CD4-positive, alpha-beta memory T cell (primary cell): ENCODE measurements at regions not wholly inside any gene's neighbourhood (a gene's known extent, or its start where the extent isn't known, plus 50 kb on each side); places are given as distances from the start of the nearest gene placed in this dataset.
"Not testable (repeated sequence)": the region's sequence is repeated elsewhere in the genome, so short reads cannot be mapped to it uniquely, and the experiment has no call there.

Source experiments
- CTCF ChIA-PET: fragments of 350-600 bp; sonication (Branson Sonifier 250); formaldehyde crosslinking; loops from one replicate; lab custom pipeline; 2021; ENCODE audit warnings: inconsistent platforms; ENCODE audit not compliant: partially characterized antibody; lab: Charles Lee
- POLR2A ChIA-PET: fragments of 350-600 bp; sonication (Branson Sonifier 250); formaldehyde crosslinking; loops from one replicate; lab custom pipeline; 2021; ENCODE audit not compliant: partially characterized antibody; lab: Charles Lee
- DNase-seq, 5 donors: peaks; one replicate each; pipeline versions ENCODE4 v3.0.0 to v3.0.0-alpha.2; 2020 to 2022; ENCODE audit warnings: mixed read lengths in 1 of 5
- H3K27ac ChIP-seq: one replicate; pipeline ENCODE4 v1.7.0; 2013; ENCODE audit warnings: low read depth, low read length
- H3K27me3 ChIP-seq: 2 replicates; pipeline ENCODE4 v1.7.0; 2013; ENCODE audit warnings: mild to moderate bottlenecking, low read length, moderate library complexity; ENCODE audit not compliant: insufficient read depth
- H3K36me3 ChIP-seq: 2 replicates; pipeline ENCODE4 v1.7.0; 2013; ENCODE audit warnings: mild to moderate bottlenecking, low read length, moderate library complexity; ENCODE audit not compliant: insufficient read depth
- H3K4me1 ChIP-seq: 2 replicates; pipeline ENCODE4 v1.7.0; 2013; ENCODE audit warnings: mild to moderate bottlenecking, low read length, moderate library complexity; ENCODE audit not compliant: insufficient read depth
- H3K4me3 ChIP-seq, 2 donors: one replicate each; pipeline ENCODE4 v1.7.0; 2013; ENCODE audit warnings: low read length in 2 of 2, mild to moderate bottlenecking in 1 of 2
- H3K9me3 ChIP-seq, 2 donors: one replicate each; pipeline ENCODE4 v1.7.0; 2013; ENCODE audit warnings: low read length in 2 of 2, control low read depth in 1 of 2; ENCODE audit not compliant: control insufficient read depth in 1 of 2
- H3K27ac Mint-ChIP-seq, 7 donors: one replicate each; pipeline ENCODE4 v1.8.0; 2020 to 2021; ENCODE audit warnings: mixed read lengths in 7 of 7, mild to moderate bottlenecking in 6 of 7, inconsistent platforms in 3 of 7, moderate library complexity in 3 of 7
- H3K27me3 Mint-ChIP-seq, 2 donors: one replicate each; pipeline ENCODE4 v1.8.0; 2020 to 2021; ENCODE audit warnings: mixed read lengths in 2 of 2
- H3K36me3 Mint-ChIP-seq, 2 donors: one replicate each; pipeline ENCODE4 v1.8.0; 2020 to 2021; ENCODE audit warnings: mixed read lengths in 2 of 2, inconsistent platforms in 1 of 2, mild to moderate bottlenecking in 1 of 2
- H3K4me1 Mint-ChIP-seq, 4 donors: one replicate each; pipeline ENCODE4 v1.8.0; 2020 to 2021; ENCODE audit warnings: mixed read lengths in 4 of 4, mild to moderate bottlenecking in 1 of 4
- H3K4me3 Mint-ChIP-seq, 8 donors: one replicate each; pipeline ENCODE4 v1.8.0; 2020 to 2021; ENCODE audit warnings: mixed read lengths in 8 of 8, mild to moderate bottlenecking in 7 of 8, moderate library complexity in 6 of 8, inconsistent platforms in 3 of 8
- H3K9me3 Mint-ChIP-seq, 8 donors: one replicate each; pipeline ENCODE4 v1.8.0; 2020 to 2021; ENCODE audit warnings: mixed read lengths in 8 of 8, mild to moderate bottlenecking in 5 of 8, inconsistent platforms in 3 of 8, moderate library complexity in 1 of 8
- intact Hi-C: fragments of 100-400 bp; cut with micrococcal nuclease; formaldehyde crosslinking; loops from one replicate; pipeline ENCODE4 v1.15.1; 2023

DNA sequence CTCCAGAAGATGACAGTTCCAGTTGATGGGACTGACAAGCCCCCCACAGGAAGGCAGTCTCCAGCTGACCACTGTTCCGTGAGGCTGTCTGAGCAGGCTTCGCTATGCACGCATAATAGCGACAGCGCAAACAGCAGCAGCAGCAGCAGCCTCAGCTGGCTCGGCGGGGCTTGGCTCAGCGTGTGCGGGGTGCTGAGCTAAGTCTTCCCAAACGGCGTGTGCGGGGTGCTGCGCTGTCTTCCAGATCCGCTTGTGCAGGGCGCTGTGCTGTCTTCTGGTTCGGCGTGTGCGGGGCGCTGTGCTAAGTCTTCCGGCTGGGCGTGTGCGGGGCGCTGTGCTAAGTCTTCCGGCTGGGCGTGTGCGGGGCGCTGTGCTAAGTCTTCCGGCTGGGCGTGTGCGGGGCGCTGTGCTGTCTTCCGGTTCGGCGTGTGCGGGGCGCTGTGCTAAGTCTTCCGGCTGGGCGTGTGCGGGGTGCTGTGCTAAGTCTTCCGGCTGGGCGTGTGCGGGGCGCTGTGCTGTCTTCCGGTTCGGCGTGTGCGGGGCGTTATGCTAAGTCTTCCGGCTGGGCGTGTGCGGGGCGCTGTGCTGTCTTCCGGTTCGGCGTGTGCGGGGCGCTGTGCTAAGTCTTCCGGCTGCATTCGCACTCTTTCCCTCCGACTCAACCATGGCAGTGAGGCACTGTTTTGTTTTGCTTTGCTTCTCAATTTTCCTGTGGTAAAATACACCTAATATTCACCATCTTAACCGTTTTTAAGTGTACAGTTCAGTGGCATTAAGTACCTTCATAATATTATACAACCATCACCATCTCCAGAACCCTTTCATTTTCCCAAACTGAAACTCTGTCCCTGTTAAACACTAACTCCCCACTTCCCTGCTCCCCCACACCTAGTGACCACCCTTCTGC is 156.1 kb downstream of the BMP7 start:
- H3K27ac Mint-ChIP-seq, H3K27me3 ChIP-seq, H3K36me3 Mint-ChIP-seq, H3K27me3 Mint-ChIP-seq, DNase-seq, H3K27ac ChIP-seq, H3K9me3 Mint-ChIP-seq, intact Hi-C loops, CTCF ChIA-PET, H3K4me3 ChIP-seq, H3K4me1 Mint-ChIP-seq, H3K4me3 Mint-ChIP-seq, POLR2A ChIA-PET, H3K4me1 ChIP-seq, H3K9me3 ChIP-seq, H3K36me3 ChIP-seq: not testable (repeated sequence)

DNA sequence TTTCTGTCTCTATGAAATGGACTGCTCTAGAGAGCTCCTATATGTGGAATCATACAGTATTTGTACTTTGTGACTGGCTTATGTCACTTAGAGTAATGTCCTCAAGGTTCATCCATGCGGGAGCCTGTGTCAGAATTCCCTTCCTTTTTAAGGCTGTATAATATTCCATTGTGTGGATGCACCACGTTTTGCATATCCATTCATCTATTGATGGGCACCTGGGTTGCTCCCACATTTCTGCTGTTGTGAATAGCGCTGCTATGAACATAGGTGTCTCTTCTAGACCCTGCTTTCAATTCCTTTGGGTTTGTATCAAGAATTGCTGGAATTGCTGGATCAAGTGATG is 155.4 kb downstream of the BMP7 start:
- DNase-seq, result no peak
- no peak overlapping the region for H3K27ac Mint-ChIP-seq
- intact Hi-C loops, result no loop called here
- H3K9me3 Mint-ChIP-seq, result peaks cover 0 to 6% (median 0%) of the 10 kb centered on the region in 8 donors
- Histone ChIP-seq H3K9me3 (no peaks in the 10 kb centered on the region), H3K4me3 (no peak overlapping the region), H3K27ac (no peak overlapping the region), H3K4me1 (no peaks in the 10 kb centered on the region), H3K36me3 (no peaks in the 10 kb centered on the region), H3K27me3 (no peaks in the 10 kb centered on the region)
- ChIA-PET CTCF (no interaction called here), POLR2A (no interaction called here)
- H3K36me3 Mint-ChIP-seq, result no peaks in the 10 kb centered on the region
- no peak overlapping the region for H3K4me3 Mint-ChIP-seq
- H3K27me3 Mint-ChIP-seq, result peaks cover 0 to 3% of the 10 kb centered on the region in 2 donors
- H3K4me1 Mint-ChIP-seq, result no peaks in the 10 kb centered on the region

DNA sequence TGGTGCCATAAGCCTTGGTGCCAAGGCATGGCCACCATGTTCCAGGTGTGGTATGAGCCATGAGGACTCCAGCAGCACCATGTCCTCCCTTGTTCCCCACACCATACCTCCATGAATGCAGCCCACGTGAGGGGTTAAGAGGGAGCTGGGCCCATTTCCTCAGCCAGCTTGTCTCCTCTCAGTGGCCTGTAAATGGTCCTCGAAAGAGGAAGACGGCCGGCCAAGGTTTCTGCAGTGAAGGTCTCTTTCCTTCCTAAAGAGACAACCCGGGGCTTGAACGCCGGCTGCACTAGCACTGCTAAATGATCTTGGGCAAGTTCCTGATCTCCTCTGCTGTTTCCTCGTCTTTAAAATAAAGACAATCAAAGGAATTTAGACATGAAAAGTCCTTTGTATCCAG is 154.0 kb downstream of the BMP7 start:
- ChIA-PET CTCF (no interaction called here), POLR2A (no interaction called here)
- peaks cover 2 to 3% of the 10 kb centered on the region in 2 donors for H3K27me3 Mint-ChIP-seq
- Histone ChIP-seq H3K36me3 (no peaks in the 10 kb centered on the region), H3K27ac (no peak overlapping the region), H3K27me3 (no peaks in the 10 kb centered on the region), H3K9me3 (no peaks in the 10 kb centered on the region), H3K4me1 (no peaks in the 10 kb centered on the region), H3K4me3 (no peak overlapping the region)
- intact Hi-C loops, result no loop called here
- no peak overlapping the region for H3K27ac Mint-ChIP-seq
- no peaks in the 10 kb centered on the region for H3K4me1 Mint-ChIP-seq
- no peak overlapping the region for H3K4me3 Mint-ChIP-seq
- H3K9me3 Mint-ChIP-seq, result peaks cover 0 to 6% (median 0%) of the 10 kb centered on the region in 8 donors
- DNase-seq, result no peak
- no peaks in the 10 kb centered on the region for H3K36me3 Mint-ChIP-seq

DNA sequence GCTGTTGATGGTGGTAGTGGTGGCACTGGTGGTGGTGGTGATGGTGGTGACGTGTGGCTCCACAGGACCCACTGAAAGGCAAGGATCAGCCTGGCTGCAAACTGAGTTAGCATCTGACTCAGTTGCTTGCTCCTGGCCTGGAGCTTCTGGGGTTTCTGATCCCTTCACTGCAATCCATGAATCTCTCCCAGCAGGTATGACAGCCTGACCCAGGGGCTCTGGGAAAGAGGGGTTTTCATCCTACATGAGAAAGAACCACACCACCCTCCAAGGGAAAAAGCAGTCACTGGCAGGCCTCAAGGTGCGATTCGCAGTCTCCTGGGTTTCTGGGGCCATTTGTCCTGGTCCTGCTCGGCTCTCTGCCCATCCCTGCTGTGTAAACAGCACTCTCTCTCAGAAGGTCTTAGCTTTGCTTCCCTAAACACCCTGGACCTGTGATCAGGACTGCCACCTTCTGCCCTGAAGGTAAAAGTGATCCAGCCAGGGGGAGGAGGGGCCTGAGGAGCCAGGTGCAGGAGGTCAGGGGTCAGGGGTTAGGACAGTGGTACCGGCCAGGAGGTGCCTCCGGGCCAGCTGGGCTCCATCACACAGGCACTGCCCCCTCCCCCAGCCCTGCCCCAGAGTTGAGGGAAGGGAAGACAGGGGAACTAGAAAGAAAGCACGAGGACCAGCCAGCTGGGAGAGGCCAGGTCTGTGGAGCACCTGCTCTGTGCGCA is 152.0 kb downstream of the BMP7 start:
- Mint-ChIP-seq H3K27ac (no peak overlapping the region), H3K27me3 (peaks cover 2 to 3% of the 10 kb centered on the region in 2 donors), H3K4me3 (no peak overlapping the region), H3K9me3 (peaks cover 0 to 6% (median 0%) of the 10 kb centered on the region in 8 donors), H3K36me3 (no peaks in the 10 kb centered on the region), H3K4me1 (no peaks in the 10 kb centered on the region)
- Histone ChIP-seq H3K36me3 (no peaks in the 10 kb centered on the region), H3K27me3 (no peaks in the 10 kb centered on the region), H3K27ac (no peak overlapping the region), H3K9me3 (no peaks in the 10 kb centered on the region), H3K4me1 (no peaks in the 10 kb centered on the region), H3K4me3 (no peak overlapping the region)
- intact Hi-C loops, result no loop called here
- ChIA-PET CTCF (no interaction called here), POLR2A (no interaction called here)
- no peak for DNase-seq

DNA sequence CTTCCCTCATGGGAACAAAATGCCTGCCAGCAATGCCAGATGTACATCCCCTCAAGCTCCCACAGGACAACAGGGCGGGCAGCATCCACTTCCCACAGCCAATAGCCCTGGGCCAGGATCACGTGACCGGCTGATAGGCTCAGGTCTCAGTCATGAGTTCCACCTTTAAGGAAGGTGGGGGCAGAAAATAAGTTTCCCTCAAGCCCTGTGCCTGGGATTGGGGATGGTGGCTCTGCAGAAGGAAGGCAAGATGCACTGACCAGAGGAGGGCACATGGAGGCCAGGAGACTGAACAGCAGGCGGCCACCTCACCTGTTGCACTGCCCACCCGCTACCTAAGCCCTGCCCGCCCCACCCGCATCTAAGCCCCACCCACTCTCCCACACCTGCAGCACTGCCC is 149.1 kb downstream of the BMP7 start:
- H3K27ac Mint-ChIP-seq, result no peak overlapping the region
- H3K4me1 Mint-ChIP-seq, result no peaks in the 10 kb centered on the region
- Histone ChIP-seq H3K4me3 (no peak overlapping the region), H3K9me3 (no peaks in the 10 kb centered on the region), H3K4me1 (no peaks in the 10 kb centered on the region), H3K27ac (no peak overlapping the region), H3K27me3 (no peaks in the 10 kb centered on the region), H3K36me3 (no peaks in the 10 kb centered on the region)
- no peak overlapping the region for H3K4me3 Mint-ChIP-seq
- ChIA-PET CTCF (no interaction called here), POLR2A (no interaction called here)
- H3K9me3 Mint-ChIP-seq, result peaks cover 0 to 4% (median 0%) of the 10 kb centered on the region in 8 donors
- intact Hi-C loops, result no loop called here
- H3K36me3 Mint-ChIP-seq, result no peaks in the 10 kb centered on the region
- peaks cover 4 to 6% of the 10 kb centered on the region in 2 donors for H3K27me3 Mint-ChIP-seq
- no peak for DNase-seq

DNA sequence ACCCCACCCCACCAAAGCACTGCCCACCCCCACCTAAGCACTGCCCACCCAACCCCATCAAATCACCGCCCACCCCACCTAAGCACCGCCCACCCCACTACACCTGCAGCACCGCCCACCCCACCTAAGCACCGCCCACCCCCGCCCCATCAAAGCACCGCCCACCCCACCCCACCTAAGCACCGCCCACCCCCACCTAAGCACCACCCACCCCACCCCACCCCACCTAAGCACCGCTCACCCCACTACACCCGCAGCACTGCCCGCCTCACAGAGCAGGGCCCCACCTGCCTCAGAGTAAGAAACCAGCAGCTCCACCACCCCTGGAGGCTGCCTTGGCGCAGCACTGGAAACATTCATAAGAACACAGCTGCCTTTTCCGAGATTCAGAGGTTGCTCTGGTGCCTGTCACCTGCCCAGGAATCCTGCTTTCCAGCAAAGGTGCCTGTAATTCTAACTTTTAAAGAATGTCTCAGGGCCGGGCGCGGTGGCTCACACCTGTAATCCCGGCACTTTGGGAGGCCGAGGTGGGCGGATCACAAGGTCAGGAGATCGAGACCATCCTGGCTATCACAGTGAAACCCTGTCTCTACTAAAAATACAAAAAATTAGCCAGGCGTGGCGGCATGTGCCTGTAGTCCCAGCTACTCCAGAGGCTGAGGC is 148.2 kb downstream of the BMP7 start:
- Histone ChIP-seq H3K4me1 (no peaks in the 10 kb centered on the region), H3K36me3 (no peaks in the 10 kb centered on the region), H3K9me3 (no peaks in the 10 kb centered on the region), H3K27ac (no peak overlapping the region), H3K27me3 (no peaks in the 10 kb centered on the region), H3K4me3 (no peak overlapping the region)
- no peaks in the 10 kb centered on the region for H3K36me3 Mint-ChIP-seq
- H3K27ac Mint-ChIP-seq, result no peak overlapping the region
- ChIA-PET POLR2A (no interaction called here), CTCF (no interaction called here)
- no peak for DNase-seq
- no peaks in the 10 kb centered on the region for H3K4me1 Mint-ChIP-seq
- H3K4me3 Mint-ChIP-seq, result no peak overlapping the region
- peaks cover 4 to 8% of the 10 kb centered on the region in 2 donors for H3K27me3 Mint-ChIP-seq
- peaks cover 0 to 4% (median 0%) of the 10 kb centered on the region in 8 donors for H3K9me3 Mint-ChIP-seq
- intact Hi-C loops, result no loop called here
